ENCODE measurements at regions not wholly inside any gene's neighbourhood (a gene's known extent, or its start where the extent isn't known, plus 50 kb on each side); places are given as distances from the start of the nearest gene placed in this dataset.
A peak's percentile ranks its signal among the peaks of the same experiment; 100 is the strongest.

DNA sequence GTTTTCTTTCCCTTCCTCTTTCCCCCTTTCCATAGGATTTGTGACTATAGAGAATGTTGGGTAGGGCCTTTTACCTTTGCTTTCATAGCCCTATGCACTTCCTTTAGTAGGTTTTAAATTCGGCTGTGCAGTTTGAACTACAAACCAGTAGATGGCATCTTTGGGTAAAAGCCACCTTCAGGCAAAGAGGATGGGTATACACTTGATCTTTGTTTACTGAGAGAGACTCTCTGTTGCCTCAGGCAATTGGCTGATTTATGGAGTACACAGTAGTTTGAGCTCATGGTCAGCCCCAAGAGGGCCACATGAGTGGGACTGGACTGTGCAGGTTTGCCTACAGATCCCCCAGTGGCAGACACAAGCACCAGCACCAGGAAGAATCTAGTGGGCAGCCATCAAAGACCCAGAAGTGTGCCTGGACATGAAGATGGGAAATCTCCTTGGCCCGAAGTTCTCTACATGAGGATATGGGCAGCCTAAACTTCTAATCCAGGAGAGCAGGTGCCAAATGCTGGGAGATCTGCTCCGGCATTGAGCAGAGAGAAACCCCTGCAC lies 1304.3 kb upstream of the DDX18 start:
- POLR2A ChIA-PET (ENCODE audit: unreplicated experiment), result no interaction called here

DNA sequence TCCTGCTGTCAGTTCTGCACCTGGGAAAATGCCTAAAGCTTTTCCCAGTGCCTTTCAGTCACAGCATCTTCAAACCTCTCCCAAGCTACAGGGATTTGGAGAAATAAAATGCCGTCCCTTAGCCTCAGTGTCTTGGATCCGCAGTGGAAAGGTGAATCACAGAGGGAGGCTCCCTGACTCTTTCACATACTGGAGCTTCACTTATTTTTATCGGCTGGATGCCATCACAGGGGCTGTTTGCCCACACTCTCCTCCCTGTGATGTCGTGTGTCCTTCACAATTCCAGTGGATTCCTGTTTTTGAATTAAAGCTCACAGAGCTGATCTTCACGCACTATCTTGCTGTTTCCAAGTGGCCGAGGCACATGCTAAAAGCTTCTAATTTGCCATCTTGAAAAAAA lies 1303.1 kb upstream of the DDX18 start:
- ChIA-PET CTCF (no interaction called here), POLR2A (ENCODE audit: unreplicated experiment) (no interaction called here)
- Histone ChIP-seq H3K4me2 (ENCODE audit: low read length) (no peak overlapping the region; the same call in 1 of the 2 replicates), H4K20me1 (ENCODE audit: low read length) (no peaks in the 10 kb centered on the region), H3K9me2 (replicated peaks; ENCODE audit: low read length) (no peaks in the 10 kb centered on the region), H3K27ac (ENCODE audit: low read length) (no peak overlapping the region), H3K9me3 (ENCODE audit: low read length) (no peaks in the 10 kb centered on the region), H3K9ac (ENCODE audit: low read length) (no peak overlapping the region), H2AFZ (ENCODE audit: low read length) (no peak overlapping the region), H3K79me2 (ENCODE audit: low read length) (no peaks in the 10 kb centered on the region), H3K27me3 (ENCODE audit: low read length) (0 out of 2 replicates have a peak, but pooled peaks cover 3% of the 10 kb centered on the region), H3K36me3 (ENCODE audit: low read depth, low read length) (no peaks in the 10 kb centered on the region), H3F3A (ENCODE audit: low read length, unreplicated experiment) (no peaks in the 10 kb centered on the region), H3K4me3 (ENCODE audit: low read length) (no peak overlapping the region), H3K4me1 (ENCODE audit: insufficient read depth, low read length) (no peaks in the 10 kb centered on the region)
- peak; percentile 19 for DNase-seq
- BruUV-seq (replicated peaks), result no TSS peak
- TF ChIP-seq EZH2phosphoT487 (IDR thresholded peaks at IDR 0.05; ENCODE audit: borderline replicate concordance, low read length) (no peak), EZH2 (IDR thresholded peaks at IDR 0.05; ENCODE audit: low read length, unreplicated experiment) (no peak)
- TF ChIP-seq, protein P1, sequence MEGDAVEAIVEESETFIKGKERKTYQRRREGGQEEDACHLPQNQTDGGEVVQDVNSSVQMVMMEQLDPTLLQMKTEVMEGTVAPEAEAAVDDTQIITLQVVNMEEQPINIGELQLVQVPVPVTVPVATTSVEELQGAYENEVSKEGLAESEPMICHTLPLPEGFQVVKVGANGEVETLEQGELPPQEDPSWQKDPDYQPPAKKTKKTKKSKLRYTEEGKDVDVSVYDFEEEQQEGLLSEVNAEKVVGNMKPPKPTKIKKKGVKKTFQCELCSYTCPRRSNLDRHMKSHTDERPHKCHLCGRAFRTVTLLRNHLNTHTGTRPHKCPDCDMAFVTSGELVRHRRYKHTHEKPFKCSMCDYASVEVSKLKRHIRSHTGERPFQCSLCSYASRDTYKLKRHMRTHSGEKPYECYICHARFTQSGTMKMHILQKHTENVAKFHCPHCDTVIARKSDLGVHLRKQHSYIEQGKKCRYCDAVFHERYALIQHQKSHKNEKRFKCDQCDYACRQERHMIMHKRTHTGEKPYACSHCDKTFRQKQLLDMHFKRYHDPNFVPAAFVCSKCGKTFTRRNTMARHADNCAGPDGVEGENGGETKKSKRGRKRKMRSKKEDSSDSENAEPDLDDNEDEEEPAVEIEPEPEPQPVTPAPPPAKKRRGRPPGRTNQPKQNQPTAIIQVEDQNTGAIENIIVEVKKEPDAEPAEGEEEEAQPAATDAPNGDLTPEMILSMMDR (conservative IDR thresholded peaks at IDR 0.05; ENCODE audit: low read depth, low read length), result no peak
- ATAC-seq, result no peak
- intact Hi-C loops (cut with micrococcal nuclease), result no loop called here

More for the DNA sequence above, 1304.3 kb upstream of the DDX18 start:
- no peak overlapping the region for H3K4me3 ChIP-seq (ENCODE audit: low read length)
- no peaks in the 10 kb centered on the region for H3K4me1 ChIP-seq (ENCODE audit: insufficient read depth, low read length)
- DNase-seq (peak; percentile 73), ATAC-seq (no peak; the same call in 1 of the 2 replicates)
- H3K36me3 ChIP-seq (ENCODE audit: low read depth, low read length), result no peaks in the 10 kb centered on the region
- no peak overlapping the region for H3K9ac ChIP-seq (ENCODE audit: low read length)
- H3K9me3 ChIP-seq (ENCODE audit: low read length), result no peaks in the 10 kb centered on the region
- TF ChIP-seq, protein P1 (conservative IDR thresholded peaks at IDR 0.05; ENCODE audit: low read depth, low read length), result peak; percentile 75
- no peak for TF ChIP-seq EZH2 (IDR thresholded peaks at IDR 0.05; ENCODE audit: low read length, unreplicated experiment)
- H3K4me2 ChIP-seq (ENCODE audit: low read length), result no peak overlapping the region
- no peaks in the 10 kb centered on the region for H3K79me2 ChIP-seq (ENCODE audit: low read length)
- CTCF ChIA-PET, result no interaction called here
- no peaks in the 10 kb centered on the region for H4K20me1 ChIP-seq (ENCODE audit: low read length)
- intact Hi-C loops (cut with micrococcal nuclease), result no loop called here
- H3K9me2 ChIP-seq (replicated peaks; ENCODE audit: low read length), result no peaks in the 10 kb centered on the region
- no peak overlapping the region for H3K27ac ChIP-seq (ENCODE audit: low read length)
- 0 out of 2 replicates have a peak, but pooled peaks cover 3% of the 10 kb centered on the region for H3K27me3 ChIP-seq (ENCODE audit: low read length)
- H3F3A ChIP-seq (ENCODE audit: low read length, unreplicated experiment), result no peaks in the 10 kb centered on the region
- H2AFZ ChIP-seq (ENCODE audit: low read length), result no peak overlapping the region
- no TSS peak for BruUV-seq (replicated peaks)

DNA sequence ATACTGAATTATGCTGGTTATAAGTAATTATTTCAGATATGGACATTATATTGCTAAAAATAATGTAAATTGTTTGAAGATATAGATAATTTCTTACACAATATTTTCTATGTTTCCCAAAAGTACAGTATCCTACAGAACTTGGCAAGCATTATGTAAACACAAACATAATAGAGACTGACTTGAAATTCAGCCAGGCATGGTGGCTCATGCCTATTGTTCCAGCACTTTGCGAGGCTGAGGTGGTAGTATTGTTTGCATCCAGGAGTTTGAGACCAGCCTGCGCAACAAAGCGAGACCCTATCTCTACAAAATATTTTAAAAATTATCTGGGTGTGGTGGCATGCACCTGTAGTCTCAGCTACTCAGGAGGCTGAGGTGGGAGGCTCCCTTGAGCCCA lies 1300.5 kb upstream of the DDX18 start:
- intact Hi-C loops (cut with micrococcal nuclease), result no loop called here
- no peak overlapping the region for H3K4me2 ChIP-seq (ENCODE audit: low read length)
- no peaks in the 10 kb centered on the region for H4K20me1 ChIP-seq (ENCODE audit: low read length)
- no peaks in the 10 kb centered on the region for H3K9me2 ChIP-seq (replicated peaks; ENCODE audit: low read length)
- H3K4me1 ChIP-seq (ENCODE audit: insufficient read depth, low read length), result no peaks in the 10 kb centered on the region
- no peak overlapping the region for H2AFZ ChIP-seq (ENCODE audit: low read length)
- H3K36me3 ChIP-seq (ENCODE audit: low read depth, low read length), result no peaks in the 10 kb centered on the region
- no peak overlapping the region for H3K4me3 ChIP-seq (ENCODE audit: low read length)
- ChIA-PET POLR2A (ENCODE audit: unreplicated experiment) (no interaction called here), CTCF (no interaction called here)
- TF ChIP-seq EZH2 (IDR thresholded peaks at IDR 0.05; ENCODE audit: low read length, unreplicated experiment) (no peak), EZH2phosphoT487 (IDR thresholded peaks at IDR 0.05; ENCODE audit: borderline replicate concordance, low read length) (no peak)
- TF ChIP-seq, protein P1 (conservative IDR thresholded peaks at IDR 0.05; ENCODE audit: low read depth, low read length), result no peak
- no peak overlapping the region for H3K27ac ChIP-seq (ENCODE audit: low read length)
- DNase-seq (no peak), ATAC-seq (no peak)
- H3K27me3 ChIP-seq (ENCODE audit: low read length), result no peaks in the 10 kb centered on the region
- H3F3A ChIP-seq (ENCODE audit: low read length, unreplicated experiment), result no peaks in the 10 kb centered on the region
- no TSS peak for BruUV-seq (replicated peaks)
- H3K9ac ChIP-seq (ENCODE audit: low read length), result no peak overlapping the region
- no peaks in the 10 kb centered on the region for H3K9me3 ChIP-seq (ENCODE audit: low read length)
- no peaks in the 10 kb centered on the region for H3K79me2 ChIP-seq (ENCODE audit: low read length)

Measured in PC-3 (cell line).